Endothelial cell of umbilical vein (primary cell): ENCODE measurements at regions not wholly inside any gene's neighbourhood (a gene's known extent, or its start where the extent isn't known, plus 50 kb on each side); places are given as distances from the start of the nearest gene placed in this dataset.

Source experiments
- CTCF ChIP-seq, 2 donors: IDR thresholded peaks; 1 replicate in 1 of 2; 2 replicates in 1 of 2; pipeline ENCODE4 v1.5.1; 2011; ENCODE audit warnings: low read length in 2 of 2, mild to moderate bottlenecking in 2 of 2, moderate library complexity in 2 of 2, control low read depth in 1 of 2, inconsistent platforms in 1 of 2, low read depth in 1 of 2; ENCODE audit not compliant: insufficient read depth in 1 of 2; ENCODE audit errors: extremely low read depth in 1 of 2
- EZH2 ChIP-seq: IDR thresholded peaks from 2 replicates; pipeline ENCODE4 v1.6.1; 2012; ENCODE audit warnings: borderline replicate concordance, low read depth, mild to moderate bottlenecking, moderate library complexity, low read length, inconsistent platforms; ENCODE audit not compliant: severe bottlenecking
- JUN ChIP-seq: IDR thresholded peaks from 2 replicates; pipeline ENCODE4 v1.6.1; 2011; ENCODE audit warnings: borderline replicate concordance, low read depth; ENCODE audit not compliant: insufficient read length, insufficient read depth
- POLR2A ChIP-seq: IDR thresholded peaks from 2 replicates; pipeline ENCODE4 v1.6.1; 2012; ENCODE audit warnings: low read depth, mild to moderate bottlenecking, control low read depth, low read length
- POLR2AphosphoS5 ChIP-seq: IDR thresholded peaks from 2 replicates; pipeline ENCODE4 v1.6.1; 2012; ENCODE audit warnings: low read depth, mild to moderate bottlenecking, control low read depth, low read length, moderate library complexity; ENCODE audit not compliant: insufficient read depth

GRCh38 chr15:20356911-20357480 is 184.6 kb downstream of the GOLGA6L6 start:
- TF ChIP-seq CTCF (IDR thresholded peaks at IDR 0.05; ENCODE audit: extremely low read depth in 1 of 2, insufficient read depth in 1 of 2, low read depth in 1 of 2, low read length in 2 of 2) (no peak), POLR2A (no peak), EZH2 (no peak), POLR2AphosphoS5 (no peak), JUN (no peak)
